Progenitor cell of endocrine pancreas (in vitro differentiated cells): ENCODE measurements at regions not wholly inside any gene's neighbourhood (a gene's known extent, or its start where the extent isn't known, plus 50 kb on each side); places are given as distances from the start of the nearest gene placed in this dataset.

ENCODE experiments used
- DNase-seq: peaks from one replicate; pipeline ENCODE4 v3.0.0; 2021; ENCODE audit warnings: low spot score; ENCODE audit not compliant: unreplicated experiment
- H3K27ac Mint-ChIP-seq: 2 replicates; pipeline ENCODE4 v1.8.0; 2021; ENCODE audit warnings: mild to moderate bottlenecking, moderate library complexity, mixed read lengths
- H3K27me3 Mint-ChIP-seq: 2 replicates; pipeline ENCODE4 v1.8.0; 2021; ENCODE audit warnings: mixed read lengths
- H3K36me3 Mint-ChIP-seq: 2 replicates; pipeline ENCODE4 v1.8.0; 2022; ENCODE audit warnings: mixed read lengths; ENCODE audit not compliant: insufficient read depth
- H3K4me1 Mint-ChIP-seq: 2 replicates; pipeline ENCODE4 v1.8.0; 2021; ENCODE audit warnings: low read depth, mixed read lengths
- H3K4me3 Mint-ChIP-seq: 2 replicates; pipeline ENCODE4 v1.8.0; 2021; ENCODE audit warnings: low read depth, mild to moderate bottlenecking, moderate library complexity, mixed read lengths
- H3K9me3 Mint-ChIP-seq: 2 replicates; pipeline ENCODE4 v1.8.0; 2021; ENCODE audit warnings: low read depth, mixed read lengths
- CTCF ChIP-seq: fragments of 200-600 bp; sonication (generic); IDR thresholded peaks from one replicate; pipeline ENCODE4 v1.5.0; 2021; ENCODE audit warnings: antibody characterized with exemption, mild to moderate bottlenecking; ENCODE audit not compliant: unreplicated experiment

- H3K36me3 Mint-ChIP-seq, result no peaks in the 10 kb centered on the region
- DNase-seq, result no peak
- no peak for TF ChIP-seq CTCF
- H3K4me1 Mint-ChIP-seq, result no peaks in the 10 kb centered on the region
- no peaks in the 10 kb centered on the region for H3K27me3 Mint-ChIP-seq
- no peak overlapping the region for H3K27ac Mint-ChIP-seq
- no peaks in the 10 kb centered on the region for H3K9me3 Mint-ChIP-seq
- no peak overlapping the region for H3K4me3 Mint-ChIP-seq
Observed at GRCh38 chr2:57569396-57569795, 477.2 kb upstream of the VRK2 start.

GRCh38 chr2:57570961-57571360 lies 475.6 kb upstream of the VRK2 start:
- H3K36me3 Mint-ChIP-seq, result no peaks in the 10 kb centered on the region
- no peak for DNase-seq

GRCh38 chr2:57575700-57576268 lies 470.8 kb upstream of the VRK2 start:
- no peaks in the 10 kb centered on the region for H3K4me1 Mint-ChIP-seq

More at GRCh38 chr2:57570961-57571360, 475.6 kb upstream of the VRK2 start:
- no peak for TF ChIP-seq CTCF
- H3K9me3 Mint-ChIP-seq, result no peaks in the 10 kb centered on the region
- no peaks in the 10 kb centered on the region for H3K4me1 Mint-ChIP-seq
- H3K4me3 Mint-ChIP-seq, result no peak overlapping the region
- no peak overlapping the region for H3K27ac Mint-ChIP-seq
- H3K27me3 Mint-ChIP-seq, result no peaks in the 10 kb centered on the region

GRCh38 chr2:57576983-57577382 lies 469.6 kb upstream of the VRK2 start:
- Mint-ChIP-seq H3K9me3 (no peaks in the 10 kb centered on the region), H3K36me3 (no peaks in the 10 kb centered on the region), H3K4me3 (no peak overlapping the region), H3K4me1 (no peaks in the 10 kb centered on the region), H3K27ac (no peak overlapping the region), H3K27me3 (no peaks in the 10 kb centered on the region)
- TF ChIP-seq CTCF, result no peak
- no peak for DNase-seq

More at GRCh38 chr2:57575700-57576268, 470.8 kb upstream of the VRK2 start:
- Mint-ChIP-seq H3K27ac (no peak overlapping the region), H3K4me3 (no peak overlapping the region), H3K9me3 (no peaks in the 10 kb centered on the region), H3K27me3 (no peaks in the 10 kb centered on the region), H3K36me3 (no peaks in the 10 kb centered on the region)
- TF ChIP-seq CTCF, result no peak
- DNase-seq, result no peak

- DNase-seq, result no peak
- no peaks in the 10 kb centered on the region for H3K9me3 Mint-ChIP-seq
- no peaks in the 10 kb centered on the region for H3K27me3 Mint-ChIP-seq
Observed at GRCh38 chr2:57597940-57598339, 448.7 kb upstream of the VRK2 start.

More at GRCh38 chr2:57597940-57598339, 448.7 kb upstream of the VRK2 start:
- Mint-ChIP-seq H3K36me3 (no peaks in the 10 kb centered on the region), H3K4me3 (no peak overlapping the region), H3K27ac (no peak overlapping the region), H3K4me1 (no peaks in the 10 kb centered on the region)
- TF ChIP-seq CTCF, result no peak
